ENCODE measurements at regions not wholly inside any gene's neighbourhood (a gene's known extent, or its start where the extent isn't known, plus 50 kb on each side); places are given as distances from the start of the nearest gene placed in this dataset.

DNA sequence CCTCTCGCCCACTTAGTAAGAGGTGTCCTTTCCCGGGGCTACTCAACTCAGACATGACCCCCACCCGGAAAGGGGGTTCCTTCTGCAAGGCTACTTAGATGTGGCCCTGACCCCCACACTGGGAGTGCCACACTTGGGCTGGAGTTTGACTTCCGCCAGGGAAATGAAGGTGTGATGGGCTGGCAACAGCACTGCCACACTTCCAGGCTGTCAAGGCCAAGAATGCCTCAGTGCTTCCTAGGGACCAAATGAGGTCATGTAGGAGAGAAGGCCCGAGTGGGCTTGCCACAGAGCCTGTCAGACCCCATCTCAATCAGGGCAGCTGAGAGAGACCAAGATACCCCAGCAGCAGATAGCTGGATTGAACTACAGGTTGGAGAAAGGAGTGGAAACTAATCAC lies 55.5 kb downstream of the DRD1 start:
- DNase-seq = no peak

DNA sequence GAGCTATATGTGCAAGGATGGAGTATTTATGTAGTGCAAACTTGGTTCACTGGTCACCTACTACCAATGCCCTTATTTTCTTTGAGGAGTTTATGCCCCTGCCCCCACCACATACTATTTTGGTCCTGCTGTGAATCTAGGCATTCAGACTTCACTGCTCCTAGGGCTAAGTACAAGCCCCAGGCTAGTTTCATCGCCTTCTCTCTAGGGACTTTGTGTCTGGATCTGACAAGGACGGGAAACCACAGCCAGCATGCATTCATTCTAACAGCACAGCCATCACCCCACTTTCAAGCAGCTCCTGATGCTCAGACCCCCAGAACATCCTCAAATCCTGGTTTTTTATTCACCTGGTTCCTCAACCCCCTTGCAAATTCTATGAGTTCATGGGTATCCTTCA lies 56.8 kb downstream of the DRD1 start:
- no peak for DNase-seq

- DNase-seq = no peak
Measured at GRCh38 chr5:175386526-175386925, 57.5 kb downstream of the DRD1 start.

- peak; percentile 55 for DNase-seq
Measured at GRCh38 chr5:175385691-175386362, 58.2 kb downstream of the DRD1 start.

- peak; percentile 6 for DNase-seq
Measured at GRCh38 chr5:175384724-175385552, 59.0 kb downstream of the DRD1 start.

- DNase-seq = peak; percentile 72
Measured at GRCh38 chr5:175383350-175383749, 60.6 kb downstream of the DRD1 start.

- peak; percentile 34 for DNase-seq
Measured at GRCh38 chr5:175382171-175382570, 61.8 kb downstream of the DRD1 start.

GRCh38 chr5:175381130-175381529 lies 62.9 kb downstream of the DRD1 start:
- no peak for DNase-seq

DNA sequence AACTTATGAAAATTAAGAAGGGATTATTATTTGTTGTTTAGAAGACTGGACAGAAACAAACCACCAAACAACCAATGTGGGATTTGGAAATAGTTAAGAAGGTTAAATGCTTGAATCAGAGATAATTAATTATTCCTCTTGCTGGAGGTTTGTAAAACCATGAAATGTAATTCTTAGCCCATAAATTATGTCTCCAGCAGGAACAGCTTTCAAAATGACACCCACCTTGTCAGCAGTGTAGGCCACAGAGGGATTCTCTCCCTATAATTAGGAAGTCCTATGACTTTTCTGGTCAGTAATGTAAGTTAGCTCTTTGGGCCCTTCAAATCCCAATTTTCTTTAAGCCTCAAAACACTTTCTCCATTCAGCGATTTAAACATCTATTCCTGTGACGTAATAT lies 63.3 kb downstream of the DRD1 start:
- no peak for DNase-seq

DNA sequence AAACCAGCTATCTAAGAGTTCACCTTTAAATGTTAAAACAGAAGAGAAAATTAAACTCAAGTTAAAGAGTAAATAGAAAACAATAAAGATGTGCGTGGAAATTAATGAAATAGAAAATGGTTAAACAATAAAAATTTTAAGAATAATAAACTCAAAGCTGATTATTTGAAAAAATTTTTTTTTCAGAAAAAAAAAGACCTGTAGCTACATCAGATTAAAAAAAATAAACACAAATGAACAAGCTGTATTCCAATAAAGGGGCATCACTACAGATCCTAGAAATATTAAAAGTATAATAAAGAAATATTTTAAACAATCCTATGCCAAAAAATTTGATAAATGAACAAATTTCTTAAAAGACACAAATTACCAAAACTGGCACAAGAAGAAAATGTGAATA lies 64.1 kb downstream of the DRD1 start:
- no peak for DNase-seq

- peak; percentile 89 for DNase-seq
Measured at GRCh38 chr5:175378444-175379028, 65.4 kb downstream of the DRD1 start.

DNA sequence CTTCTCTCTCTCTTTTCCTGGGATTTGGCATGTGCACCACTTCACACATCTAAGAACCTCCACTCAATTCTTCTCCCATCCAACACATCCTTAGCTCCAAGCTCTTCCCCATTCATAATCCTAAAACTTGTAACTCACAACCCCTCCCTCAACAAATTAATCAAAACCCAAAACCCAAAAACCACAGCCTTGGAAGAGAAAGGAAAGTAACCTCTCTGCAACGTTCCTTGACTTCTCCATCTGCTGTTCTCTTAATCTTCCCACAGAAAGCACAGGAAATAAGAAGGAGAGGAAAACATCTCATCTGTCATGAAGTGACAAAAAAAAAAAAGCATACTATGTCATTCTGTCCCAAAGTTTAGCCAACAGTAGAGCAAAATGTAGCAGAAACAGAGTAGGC lies 66.2 kb downstream of the DRD1 start:
- DNase-seq = no peak

DNA sequence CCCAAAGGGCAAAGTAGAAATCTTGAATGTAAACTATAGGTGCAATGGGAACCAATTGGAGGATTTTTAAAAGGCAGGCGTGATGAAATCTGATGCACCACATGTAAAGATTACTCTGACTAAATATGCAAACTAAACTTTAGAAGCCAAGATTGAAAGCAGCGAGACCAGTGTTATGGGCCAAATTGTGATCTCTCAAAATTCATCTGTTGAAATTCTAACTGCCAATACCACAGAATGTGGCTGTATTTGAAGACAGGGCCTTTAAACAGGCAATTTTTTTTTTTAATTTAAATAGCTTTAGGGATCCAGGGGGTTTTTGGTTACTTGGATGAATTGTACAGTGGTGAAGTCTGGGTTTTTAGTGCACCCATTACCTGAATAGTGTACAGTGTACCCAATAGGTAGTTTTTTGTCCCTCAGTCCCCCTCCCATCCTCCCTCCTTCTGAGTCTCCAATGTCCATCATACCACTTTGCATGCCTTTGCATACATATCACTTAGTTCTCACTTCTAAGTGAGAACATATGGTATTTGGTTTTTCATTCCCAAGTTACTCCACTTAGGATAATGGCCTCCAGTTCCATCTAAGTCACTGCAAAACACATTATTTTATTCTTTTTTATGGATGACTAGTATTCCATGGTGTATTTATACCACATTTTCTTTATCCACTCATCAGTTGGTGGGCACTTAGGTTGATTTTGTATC lies 69.7 kb downstream of the DRD1 start:
- no peak for DNase-seq

DNA sequence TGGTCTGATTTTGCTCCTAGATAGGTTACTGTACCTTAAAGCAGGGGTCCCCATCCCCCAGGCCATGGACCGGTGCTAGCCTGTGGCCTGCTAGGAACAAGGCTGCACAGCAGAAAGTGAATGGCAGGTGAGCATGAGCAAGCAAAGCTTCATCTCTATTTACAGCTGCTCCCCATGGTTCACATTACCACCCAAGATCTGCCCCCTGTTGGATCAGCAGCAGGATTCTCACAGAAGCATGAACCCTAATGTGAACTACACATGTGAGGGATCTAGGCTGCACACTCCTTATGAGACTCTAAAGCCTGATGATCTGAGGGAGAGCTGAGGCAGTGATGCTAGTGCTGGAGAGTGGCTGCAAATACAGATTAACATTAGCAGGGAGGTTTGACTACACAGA lies 78.1 kb downstream of the DRD1 start:
- no peak for DNase-seq

- peak; percentile 76 for DNase-seq
Measured at GRCh38 chr5:175363300-175363699, 80.7 kb downstream of the DRD1 start.

DNA sequence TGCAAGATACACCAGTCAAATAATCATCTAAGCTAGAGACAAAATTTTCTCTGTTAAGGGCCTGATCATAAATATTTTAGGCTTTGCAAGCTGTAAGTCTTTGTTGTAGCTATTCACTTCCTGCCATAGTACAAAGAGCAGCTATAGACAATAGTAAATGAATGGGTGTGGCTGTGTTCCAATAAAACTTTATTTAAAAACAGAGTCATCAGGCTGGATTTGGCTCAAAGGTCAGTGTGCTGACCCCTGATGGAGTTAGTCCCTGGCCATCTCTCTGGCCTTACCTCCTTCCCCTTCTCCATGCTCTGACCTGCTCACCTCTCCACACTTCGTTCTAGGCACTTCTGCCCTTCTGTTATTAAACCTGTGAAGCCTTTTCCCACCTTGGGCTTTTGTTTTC lies 86.0 kb downstream of the DRD1 start:
- DNase-seq = no peak

GRCh38 chr5:175356428-175356827 lies 87.6 kb downstream of the DRD1 start:
- no peak for DNase-seq

DNA sequence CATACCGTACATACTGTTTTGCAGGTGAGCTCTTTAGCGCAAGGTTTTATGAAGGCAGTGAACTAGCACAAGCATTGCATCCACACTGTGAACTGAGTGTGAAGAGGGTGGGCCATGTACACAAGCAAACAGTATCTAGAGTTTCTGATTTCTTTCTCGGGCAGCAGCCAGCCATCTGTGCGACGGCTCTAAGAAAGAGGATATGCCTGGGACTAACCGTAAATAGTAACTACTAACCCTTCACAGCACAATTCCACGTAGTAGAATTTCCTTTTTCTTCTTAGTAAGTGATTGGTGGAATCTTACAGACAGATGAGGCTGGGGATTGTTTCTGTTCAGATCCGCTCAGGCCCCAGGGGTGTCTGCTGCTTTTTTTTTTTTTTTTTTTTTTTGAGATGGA lies 89.0 kb downstream of the DRD1 start:
- peak; percentile 39 for DNase-seq

DNA sequence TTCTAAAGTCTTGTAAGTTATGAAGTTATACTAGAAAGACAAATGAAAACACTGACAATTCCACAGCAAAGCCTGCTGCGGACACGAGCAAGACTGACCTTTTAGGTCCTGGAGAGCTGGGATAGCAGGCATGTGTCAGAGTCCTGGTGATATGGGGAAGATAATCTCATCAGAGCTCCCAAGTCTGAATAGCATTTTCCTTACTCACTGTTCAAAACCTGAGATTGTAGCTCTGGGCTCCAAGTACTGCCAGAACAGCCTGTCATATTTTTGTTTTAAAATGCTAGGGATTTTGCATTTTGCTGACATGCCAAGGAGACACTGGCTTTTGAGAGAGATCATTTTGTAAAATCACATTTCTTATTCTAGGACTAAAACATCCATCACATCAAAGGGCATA lies 90.1 kb downstream of the DRD1 start:
- DNase-seq = no peak

DNA sequence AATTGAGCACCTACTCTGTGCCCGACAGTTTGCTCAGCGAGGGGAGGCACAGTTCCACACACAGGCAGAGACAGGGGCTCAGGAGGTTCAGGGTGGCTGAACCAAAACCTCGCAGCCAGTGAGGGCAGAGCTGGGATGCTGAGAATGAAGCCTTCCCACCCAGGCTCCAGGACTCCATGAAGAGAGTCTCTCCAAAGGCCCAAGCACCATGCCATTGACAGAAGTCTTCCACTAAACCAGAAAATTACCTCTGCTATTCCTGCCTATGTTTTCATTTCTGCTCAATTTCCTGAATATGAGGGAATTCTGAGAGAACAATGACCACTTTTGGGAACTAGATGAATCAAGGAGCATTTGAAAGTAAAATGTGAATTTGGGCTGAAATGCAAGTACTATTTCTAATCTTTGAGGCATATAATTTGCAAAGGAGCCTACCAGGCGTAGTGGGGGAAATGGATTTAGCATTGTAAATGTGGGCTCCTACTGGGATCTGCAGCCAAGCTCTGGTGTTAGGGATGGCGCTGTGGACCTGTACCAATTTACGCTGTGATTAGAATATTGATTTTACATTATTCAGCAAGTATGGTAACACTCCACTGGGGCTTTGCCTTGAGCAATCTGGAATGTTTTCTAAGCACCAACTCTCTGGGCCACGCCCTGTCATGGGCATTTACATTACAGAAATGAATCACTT lies 91.9 kb downstream of the DRD1 start:
- no peak for DNase-seq

DNA sequence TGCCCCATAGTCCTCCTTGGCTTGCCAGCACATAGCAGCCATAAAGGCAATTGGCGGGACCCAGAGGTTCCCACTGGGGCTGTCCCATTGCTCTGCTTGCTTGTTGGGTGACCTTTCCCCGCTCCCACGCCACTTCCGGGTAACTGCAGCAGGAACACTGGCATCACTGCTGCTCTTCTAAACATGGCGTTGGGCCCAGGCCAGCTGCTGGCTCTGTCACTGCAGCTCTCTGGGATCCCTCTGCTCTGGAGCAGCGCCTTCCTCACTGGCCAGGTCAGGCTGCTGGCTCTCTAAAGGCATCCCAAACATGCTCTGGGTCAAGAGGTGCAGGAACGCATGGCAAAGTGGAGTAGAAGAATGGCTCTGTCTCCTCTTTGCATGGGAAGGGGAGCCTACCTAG lies 92.9 kb downstream of the DRD1 start:
- DNase-seq = no peak

DNA sequence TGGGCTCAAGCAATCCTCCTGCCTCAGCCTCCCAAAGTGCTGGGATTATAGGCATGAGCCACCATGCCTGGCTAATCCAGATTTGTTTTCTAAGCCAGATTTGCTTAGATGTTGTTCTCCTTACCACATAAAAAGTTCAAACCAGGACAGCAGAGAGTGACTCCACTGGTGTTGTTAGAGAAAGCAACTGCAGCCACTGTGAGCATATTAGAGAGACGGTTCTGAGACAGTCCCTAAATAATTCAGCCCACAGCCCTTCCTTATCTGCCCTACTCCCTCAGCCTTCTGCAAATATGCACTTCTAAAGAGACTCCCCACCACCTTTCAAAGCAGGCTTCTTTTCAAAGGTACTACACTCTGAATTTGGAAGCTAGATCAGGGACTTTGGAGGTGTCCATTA lies 96.1 kb downstream of the DRD1 start:
- no peak for DNase-seq

- DNase-seq = no peak
Measured at GRCh38 chr5:175347027-175347426, 97.0 kb downstream of the DRD1 start.

All from NCI-H510A treated with DMSO at 0.1 percent for 48 hours (cell line).